ENCODE measurements at regions not wholly inside any gene's neighbourhood (a gene's known extent, or its start where the extent isn't known, plus 50 kb on each side); places are given as distances from the start of the nearest gene placed in this dataset.

GRCh38 chr14:95432144-95433093 is 84.0 kb downstream of the SYNE3 start:
- peak; percentile 65 to 88 (median 81) for TF ChIP-seq CTCF (IDR thresholded peaks at IDR 0.05)
- TF ChIP-seq POLR2A (IDR thresholded peaks at IDR 0.05), result no peak
- TF ChIP-seq EP300 (IDR thresholded peaks at IDR 0.05), result peak in 1 of 2 donors; percentile 33

Data from tibial nerve (tissue), 4 donors.